HCT116 (cell line): ENCODE measurements at regions not wholly inside any gene's neighbourhood (a gene's known extent, or its start where the extent isn't known, plus 50 kb on each side); places are given as distances from the start of the nearest gene placed in this dataset.

Experiments used
- ATAC-seq: fragments of 200-7000 bp; cut with Tn5 transposase; 2 replicates; pipeline ENCODE4 v1.9.1; 2020; ENCODE audit warnings: mild to moderate bottlenecking, moderate library complexity
- BruUV-seq: library from RNA; stranded (reverse); fragments of 400-500 nt; replicated peaks from 2 replicates; lab custom pipeline; 2021; lab: Mats Ljungman, UMichigan
- CTCF ChIA-PET: fragments of 300-600 bp; sonication (Branson Sonifier 250); formaldehyde crosslinking; loops from one replicate; lab custom pipeline; 2021; ENCODE audit warnings: antibody characterized with exemption; lab: Charles Lee
- POLR2A ChIA-PET: fragments of 300-600, 350-600 bp; sonication (Branson Sonifier 250); formaldehyde crosslinking; loops from one replicate; lab custom pipeline; 2021; ENCODE audit warnings: antibody characterized with exemption; lab: Charles Lee
- RAD21 ChIA-PET, 2 experiments: fragments of 300-600 bp; sonication (Branson Sonifier 250); formaldehyde crosslinking; loops; one replicate each; lab custom pipeline; 2023; ENCODE audit warnings: low total read pairs in 2 of 2; ENCODE audit not compliant: uncharacterized antibody in 2 of 2, unreplicated experiment in 2 of 2, low non-redundant PET in 1 of 2; lab: Charles Lee
- DNase-seq: peaks from one replicate; pipeline ENCODE4 v3.0.0-alpha.2; 2010; ENCODE audit warnings: low read depth, low spot score
- H2AFZ ChIP-seq: fragments of 200-600 bp; shearing (Covaris generic), sonication (generic); 2 replicates; pipeline ENCODE4 v1.6.1; 2017; ENCODE audit warnings: low read depth, mixed run types, mixed read lengths, antibody characterized with exemption, low read length; ENCODE audit not compliant: poor library complexity, severe bottlenecking
- H3K27ac ChIP-seq: 2 replicates; pipeline ENCODE4 v1.5.1; 2012; ENCODE audit warnings: low read depth, low read length
- H3K27me3 ChIP-seq: fragments of 200-600 bp; sonication (generic); 2 replicates; pipeline ENCODE4 v1.6.1; 2016; ENCODE audit warnings: mixed run types, low read length, mixed read lengths; ENCODE audit not compliant: insufficient read depth
- H3K36me3 ChIP-seq, 2 experiments: fragments of 200-500 bp in 1 of 2; fragments of 200-600 bp in 1 of 2; sonication (Bioruptor generic) in 1 of 2; sonication (generic) in 1 of 2; 2 replicates each; pipeline versions ENCODE4 v1.5.1 to v1.6.1; 2014 to 2016; ENCODE audit warnings: low read length in 2 of 2, inconsistent platforms in 1 of 2, mixed read lengths in 1 of 2, mixed run types in 1 of 2; ENCODE audit not compliant: insufficient read depth in 2 of 2, control insufficient read depth in 1 of 2
- H3K4me1 ChIP-seq, 2 experiments: fragments of 200-600 bp in 1 of 2; sonication (generic) in 1 of 2; 2 replicates each; pipeline versions ENCODE4 v1.5.1 to v1.6.1; 2012 to 2017; ENCODE audit warnings: low read length in 2 of 2, inconsistent platforms in 1 of 2, mild to moderate bottlenecking in 1 of 2, mixed read lengths in 1 of 2, mixed run types in 1 of 2, moderate library complexity in 1 of 2; ENCODE audit not compliant: insufficient read depth in 2 of 2, control insufficient read depth in 1 of 2
- H3K4me2 ChIP-seq: fragments of 200-600 bp; sonication (generic); 2 replicates; pipeline ENCODE4 v1.6.1; 2017; ENCODE audit warnings: mixed run types, low read length, mixed read lengths
- H3K4me3 ChIP-seq, 2 experiments: fragments of 200-600 bp in 1 of 2; sonication (generic) in 1 of 2; replicated peaks in 1 of 2; 2 replicates each; pipeline ENCODE4 v1.5.1; 2011 to 2016; ENCODE audit warnings: low read length in 2 of 2, control low read depth in 1 of 2, low read depth in 1 of 2, mild to moderate bottlenecking in 1 of 2, mixed read lengths in 1 of 2, mixed run types in 1 of 2
- H3K79me2 ChIP-seq: fragments of 200-600 bp; sonication (generic); 2 replicates; pipeline ENCODE4 v1.6.1; 2017; ENCODE audit warnings: mild to moderate bottlenecking, mixed run types, low read length, moderate library complexity, mixed read lengths; ENCODE audit not compliant: insufficient read depth
- H3K9ac ChIP-seq: fragments of 200-600 bp; sonication (generic); 2 replicates; pipeline ENCODE4 v1.6.1; 2016; ENCODE audit warnings: low read length, mixed read lengths
- H3K9me2 ChIP-seq: fragments of 200-600 bp; sonication (generic), shearing (Covaris generic); 2 replicates; pipeline ENCODE4 v1.6.1; 2017; ENCODE audit warnings: mixed run types, mild to moderate bottlenecking, moderate library complexity; ENCODE audit not compliant: insufficient read depth
- H3K9me3 ChIP-seq, 2 experiments: fragments of 200-500 bp in 1 of 2; fragments of 200-600 bp in 1 of 2; sonication (Bioruptor generic) in 1 of 2; sonication (generic) in 1 of 2; 2 replicates each; pipeline ENCODE4 v1.6.1; 2014 to 2017; ENCODE audit warnings: low read length in 2 of 2, mixed read lengths in 2 of 2, inconsistent platforms in 1 of 2, low read depth in 1 of 2, mild to moderate bottlenecking in 1 of 2, mixed run types in 1 of 2, moderate library complexity in 1 of 2; ENCODE audit not compliant: control insufficient read depth in 1 of 2, insufficient read depth in 1 of 2
- H4K20me1 ChIP-seq: fragments of 200-600 bp; sonication (generic), shearing (Covaris generic); 2 replicates; pipeline ENCODE4 v1.6.1; 2017; ENCODE audit warnings: mixed run types, mild to moderate bottlenecking, moderate library complexity; ENCODE audit not compliant: insufficient read depth
- ATF3 ChIP-seq: IDR thresholded peaks from 2 replicates; pipeline ENCODE4 v1.6.1; 2012
- CBX3 ChIP-seq: IDR thresholded peaks from 2 replicates; pipeline ENCODE4 v1.6.1; 2012; ENCODE audit warnings: low read depth
- CTCF ChIP-seq, 3 experiments: fragments of 200-600 bp in 1 of 3; sonication (generic) in 1 of 3; IDR thresholded peaks in 2 of 3; conservative IDR thresholded peaks in 1 of 3; 2 replicates each; pipeline ENCODE4 v1.5.1; 2012 to 2017; ENCODE audit warnings: low read depth in 2 of 3, low read length in 2 of 3, antibody characterized with exemption in 1 of 3, borderline replicate concordance in 1 of 3, control low read depth in 1 of 3, mild to moderate bottlenecking in 1 of 3, mixed read lengths in 1 of 3, mixed run types in 1 of 3, moderate library complexity in 1 of 3; ENCODE audit not compliant: insufficient read depth in 1 of 3
- EZH2 ChIP-seq: fragments of 200-600 bp; sonication (generic); IDR thresholded peaks from 2 replicates; pipeline ENCODE4 v1.6.1; 2017; ENCODE audit warnings: antibody characterized with exemption, mixed run types
- FOSL1 ChIP-seq: IDR thresholded peaks from 2 replicates; pipeline ENCODE4 v1.6.1; 2012; ENCODE audit warnings: low read depth
- JUND ChIP-seq: IDR thresholded peaks from 2 replicates; pipeline ENCODE4 v1.6.1; 2012
- POLR2A ChIP-seq: IDR thresholded peaks from 2 replicates; pipeline ENCODE4 v1.7.0; 2011; ENCODE audit warnings: borderline replicate concordance; ENCODE audit not compliant: insufficient read depth, insufficient read length; ENCODE audit errors: extremely low read depth
- RAD21 ChIP-seq: IDR thresholded peaks from 2 replicates; pipeline ENCODE4 v1.6.1; 2012; ENCODE audit warnings: low read depth, mild to moderate bottlenecking
- SRF ChIP-seq: IDR thresholded peaks from 2 replicates; pipeline ENCODE4 v1.6.1; 2012; ENCODE audit warnings: low read depth
- TCF7L2 ChIP-seq: IDR thresholded peaks from 2 replicates; pipeline ENCODE4 v1.7.0; 2011; ENCODE audit warnings: borderline replicate concordance, inconsistent platforms; ENCODE audit not compliant: insufficient read depth, insufficient read length; ENCODE audit errors: extremely low read depth
- ZFX ChIP-seq: fragments of 450-650 bp; IDR thresholded peaks from 2 replicates; pipeline ENCODE4 v1.6.1; 2017
- ZNF274 ChIP-seq: fragments of 200-500 bp; sonication (Bioruptor generic); IDR thresholded peaks from 2 replicates; pipeline ENCODE4 v1.6.1; 2014; ENCODE audit warnings: mild to moderate bottlenecking, low read depth, low read length, inconsistent platforms
- intact Hi-C: fragments of 100-400 bp; cut with micrococcal nuclease; formaldehyde crosslinking; loops from 2 replicates; pipeline ENCODE4 v1.10.0; 2022

GRCh38 chr4:19819737-19820136, 432.0 kb upstream of the SLIT2 start:
- TF ChIP-seq POLR2A = no peak
- no peak for TF ChIP-seq ZNF274
- TF ChIP-seq FOSL1 = no peak
- TF ChIP-seq TCF7L2 = no peak
- TF ChIP-seq ZFX = no peak
- no peak for TF ChIP-seq CBX3
- TF ChIP-seq RAD21 = no peak
- TF ChIP-seq SRF = no peak
- TF ChIP-seq CTCF (IDR thresholded peaks at IDR 0.05 in 2 of 3, conservative IDR thresholded peaks at IDR 0.05 in 1 of 3; ENCODE audit: borderline replicate concordance in 1 of 3, insufficient read depth in 1 of 3, low read depth in 2 of 3, low read length in 2 of 3) = no peak
- TF ChIP-seq EZH2 = no peak
- TF ChIP-seq JUND = no peak
- TF ChIP-seq ATF3 = no peak
- H3K4me1 ChIP-seq = no peaks in the 10 kb centered on the region
- no peaks in the 10 kb centered on the region for H3K9me2 ChIP-seq
- RAD21 ChIA-PET = no interaction called here
- POLR2A ChIA-PET = no interaction called here
- H3K36me3 ChIP-seq = no peaks in the 10 kb centered on the region
- H3K4me3 ChIP-seq = no peak overlapping the region
- no peak overlapping the region for H3K4me2 ChIP-seq
- no peaks in the 10 kb centered on the region for H3K9me3 ChIP-seq
- ATAC-seq (no peak), DNase-seq (no peak)
- BruUV-seq = no TSS peak
- no peak overlapping the region for H3K9ac ChIP-seq
- CTCF ChIA-PET = no interaction called here
- no peak overlapping the region for H2AFZ ChIP-seq
- H3K79me2 ChIP-seq = no peaks in the 10 kb centered on the region
- no peaks in the 10 kb centered on the region for H4K20me1 ChIP-seq
- H3K27ac ChIP-seq = no peak overlapping the region
- H3K27me3 ChIP-seq = no peaks in the 10 kb centered on the region
- intact Hi-C loops = no loop called here
